ENCODE measurements at regions not wholly inside any gene's neighbourhood (a gene's known extent, or its start where the extent isn't known, plus 50 kb on each side); places are given as distances from the start of the nearest gene placed in this dataset.

DNA sequence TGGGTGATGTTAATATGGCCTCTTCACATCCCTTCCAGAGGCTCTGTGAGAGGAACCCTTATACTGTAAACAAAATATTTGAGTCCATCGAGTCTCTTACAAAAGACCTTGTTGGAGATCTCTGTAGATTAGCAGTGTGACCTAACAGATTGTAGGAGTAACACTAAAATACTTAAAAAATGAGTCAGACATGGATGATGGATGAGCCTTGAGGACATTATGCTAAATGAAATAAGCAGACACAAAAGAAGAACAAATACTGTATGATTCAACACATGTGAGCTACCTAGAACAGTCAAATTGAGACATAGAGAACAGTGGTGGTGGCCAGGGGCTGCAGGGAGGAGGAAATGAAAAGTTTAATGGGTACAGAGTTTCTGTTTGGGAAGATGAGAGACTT is 152.2 kb upstream of the UBL3 start:
- TF ChIP-seq FOSL2 (IDR thresholded peaks at IDR 0.05), result peak; percentile 38; the same call in 1 of the 2 replicates
- TF ChIP-seq FOSL2 (CRISPR knock-in tag; IDR thresholded peaks at IDR 0.05), result peak; percentile 73
- TF ChIP-seq JUNB (IDR thresholded peaks at IDR 0.05), result peak; percentile 58; the same call in 1 of the 2 replicates
- no peak for TF ChIP-seq NR3C1 (IDR thresholded peaks at IDR 0.05)
- POLR2A ChIA-PET, result interaction anchor here (1.4 kb wide), 1 partner anchor 153 kb away, joined by 6 read pairs; the partner anchor contains the start of gene UBL3
- ATAC-seq (peak; percentile 86 to 89), FAIRE-seq (no peak), DNase-seq (ENCODE audit: low read depth in 1 of 2, low spot score in 1 of 2) (peak in 1 of 2 experiments; percentile 56)
- H3K27ac ChIP-seq, result peak overlapping the region; percentile 42 to 58; a peak in 3 of 6 replicates
- CTCF ChIA-PET, result interaction anchor here (1.1 to 1.5 kb wide), 3 partner anchors 10 to 112 kb away, joined by 3 to 6 read pairs (median 5); no protein-coding TSS in a partner anchor
- WGBS (ENCODE audit: missing lambda C conversion rate), result 0% methylated on average over 1 of the region's 1 CpG
- H3K4me3 ChIP-seq, result no peak overlapping the region
- H3K4me2 ChIP-seq, result peak overlapping the region; percentile 38
- peaks cover 26% of the 10 kb centered on the region for H3K4me1 ChIP-seq
- no peaks in the 10 kb centered on the region for H3K9me3 ChIP-seq

DNA sequence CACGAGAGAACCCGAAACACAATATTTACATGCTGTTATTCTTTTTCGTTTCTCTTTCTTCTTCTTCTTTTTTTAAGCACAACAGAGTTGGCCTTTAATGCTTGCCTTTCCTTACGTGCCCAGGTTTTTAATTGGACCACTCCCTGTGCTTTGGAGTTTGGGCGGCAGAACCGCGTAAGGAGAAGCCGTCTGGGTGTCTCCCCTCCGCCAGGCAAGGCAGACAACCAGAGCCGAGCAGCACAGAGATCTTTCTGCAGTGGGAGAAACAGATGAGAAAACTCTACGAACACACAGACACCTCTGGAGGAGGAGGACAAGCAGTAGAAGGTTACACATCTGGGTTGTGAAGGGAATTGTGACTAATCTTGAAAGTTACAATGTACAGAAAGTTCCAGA is 150.0 kb upstream of the UBL3 start:
- no peak overlapping the region for H3K4me3 ChIP-seq
- no peaks in the 10 kb centered on the region for H3K9me3 ChIP-seq
- CTCF ChIA-PET, result no interaction called here
- H3K4me2 ChIP-seq, result no peak overlapping the region
- POLR2A ChIA-PET, result no interaction called here
- 80% methylated on average over 11 of the region's 11 CpGs for WGBS (ENCODE audit: missing lambda C conversion rate)
- H3K4me1 ChIP-seq, result peaks cover 26% of the 10 kb centered on the region
- ATAC-seq (no peak), FAIRE-seq (no peak), DNase-seq (ENCODE audit: low read depth in 1 of 2, low spot score in 1 of 2) (no peak)
- no peak overlapping the region; a peak in 1 of 6 replicates for H3K27ac ChIP-seq
- TF ChIP-seq CBX8 (IDR thresholded peaks at IDR 0.05) (no peak), MAZ (IDR thresholded peaks at IDR 0.05; ENCODE audit: borderline replicate concordance, low read depth, low read length) (no peak), EHF (CRISPR knock-in tag; IDR thresholded peaks at IDR 0.05) (no peak), SREBF2 (IDR thresholded peaks at IDR 0.05) (no peak), SMC3 (IDR thresholded peaks at IDR 0.05) (no peak), ZSCAN20 (CRISPR knock-in tag; IDR thresholded peaks at IDR 0.05) (no peak), RNF2 (IDR thresholded peaks at IDR 0.05; ENCODE audit: borderline replicate concordance, low read depth) (no peak), KDM5A (IDR thresholded peaks at IDR 0.05) (no peak), HDAC2 (IDR thresholded peaks at IDR 0.05) (no peak)

DNA sequence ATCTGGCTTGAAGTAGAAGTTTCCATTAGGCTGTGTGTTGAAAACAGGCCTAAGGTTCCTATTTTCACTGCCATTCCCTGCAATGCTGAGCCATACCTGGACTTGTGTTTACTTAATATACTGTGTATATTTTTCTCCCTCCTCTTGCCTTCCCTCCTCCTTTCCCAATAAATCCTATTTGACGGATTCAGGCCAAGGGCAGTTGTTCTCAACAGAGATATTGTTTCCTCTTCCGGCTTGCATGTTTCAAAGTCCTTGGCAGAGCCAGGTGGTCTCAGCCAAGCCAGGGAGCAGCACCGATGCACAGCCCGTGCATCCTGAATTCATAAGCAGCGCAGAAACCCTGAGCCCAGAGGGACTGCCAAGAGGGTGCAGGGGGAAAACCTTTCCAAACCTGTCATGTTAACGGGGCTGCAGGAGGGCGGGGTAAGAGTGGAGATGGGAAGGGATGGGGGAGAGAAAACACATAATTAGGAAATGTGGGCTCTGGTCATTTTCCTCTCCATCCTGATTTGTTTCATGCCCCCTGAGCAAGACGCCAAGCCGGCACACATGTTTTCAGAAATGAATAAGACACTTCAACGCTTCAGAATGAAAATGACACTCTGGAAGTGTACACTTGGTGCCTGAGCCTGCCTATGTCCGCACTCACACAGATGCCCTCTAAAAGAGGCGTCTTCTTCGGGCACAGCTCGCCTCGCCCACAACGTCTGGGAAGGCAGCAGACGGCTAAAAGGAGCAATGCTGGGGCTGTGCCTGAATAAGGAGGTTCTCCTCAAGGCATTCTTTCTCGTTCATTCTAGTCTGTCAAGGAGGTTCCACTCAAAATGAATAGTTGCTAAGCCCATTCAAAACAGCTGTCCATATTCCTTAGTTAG is 149.3 kb upstream of the UBL3 start:
- no peaks in the 10 kb centered on the region for H3K9me3 ChIP-seq
- H3K27ac ChIP-seq, result no peak overlapping the region; a peak in 1 of 6 replicates
- WGBS (ENCODE audit: missing lambda C conversion rate), result 88% methylated on average over 18 of the region's 18 CpGs
- peaks cover 26% of the 10 kb centered on the region for H3K4me1 ChIP-seq
- no peak overlapping the region for H3K4me3 ChIP-seq
- ChIA-PET CTCF (no interaction called here), POLR2A (no interaction called here)
- H3K4me2 ChIP-seq, result no peak overlapping the region
- TF ChIP-seq FOXS1 (CRISPR knock-in tag; IDR thresholded peaks at IDR 0.05) (no peak), KDM1A (IDR thresholded peaks at IDR 0.05; ENCODE audit: low read depth) (no peak), CHD4 (IDR thresholded peaks at IDR 0.05; ENCODE audit: borderline replicate concordance) (no peak)
- no peak for FAIRE-seq
- DNase-seq (ENCODE audit: low read depth in 1 of 2, low spot score in 1 of 2), result no peak
- ATAC-seq, result no peak

DNA sequence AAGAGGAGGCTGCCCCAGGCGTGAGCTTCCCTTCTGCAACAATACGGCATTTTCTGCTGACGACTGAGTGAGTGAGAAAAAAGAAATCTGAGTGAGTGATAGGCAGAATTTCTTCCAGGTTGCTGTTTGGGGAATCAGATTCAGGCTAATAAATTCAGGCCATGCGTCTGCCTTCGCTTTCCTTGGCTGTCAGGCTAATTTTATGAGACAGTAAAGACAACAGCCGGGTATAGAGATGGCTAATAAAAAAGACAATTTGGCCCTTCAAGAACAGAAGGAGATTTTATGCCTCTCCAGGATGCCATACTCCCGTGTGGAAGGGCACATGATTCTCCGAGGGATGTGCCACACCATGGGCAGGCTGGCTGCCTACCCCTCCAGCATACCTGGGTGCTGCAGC is 145.9 kb upstream of the UBL3 start:
- DNase-seq (ENCODE audit: low read depth in 1 of 2, low spot score in 1 of 2) (no peak), FAIRE-seq (no peak), ATAC-seq (no peak)
- H3K9me3 ChIP-seq, result no peaks in the 10 kb centered on the region
- H3K4me3 ChIP-seq, result no peak overlapping the region
- no peak overlapping the region for H3K27ac ChIP-seq
- 79% methylated on average over 8 of the region's 8 CpGs for WGBS (ENCODE audit: missing lambda C conversion rate)
- H3K4me2 ChIP-seq, result no peak overlapping the region
- no peaks in the 10 kb centered on the region for H3K4me1 ChIP-seq
- TF ChIP-seq KDM5A (IDR thresholded peaks at IDR 0.05), result no peak
- TF ChIP-seq EHMT2 (IDR thresholded peaks at IDR 0.05; ENCODE audit: low read depth), result no peak
- TF ChIP-seq, protein P1, sequence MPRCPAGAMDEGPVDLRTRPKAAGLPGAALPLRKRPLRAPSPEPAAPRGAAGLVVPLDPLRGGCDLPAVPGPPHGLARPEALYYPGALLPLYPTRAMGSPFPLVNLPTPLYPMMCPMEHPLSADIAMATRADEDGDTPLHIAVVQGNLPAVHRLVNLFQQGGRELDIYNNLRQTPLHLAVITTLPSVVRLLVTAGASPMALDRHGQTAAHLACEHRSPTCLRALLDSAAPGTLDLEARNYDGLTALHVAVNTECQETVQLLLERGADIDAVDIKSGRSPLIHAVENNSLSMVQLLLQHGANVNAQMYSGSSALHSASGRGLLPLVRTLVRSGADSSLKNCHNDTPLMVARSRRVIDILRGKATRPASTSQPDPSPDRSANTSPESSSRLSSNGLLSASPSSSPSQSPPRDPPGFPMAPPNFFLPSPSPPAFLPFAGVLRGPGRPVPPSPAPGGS (IDR thresholded peaks at IDR 0.05), result no peak
- TF ChIP-seq RARB (CRISPR knock-in tag; IDR thresholded peaks at IDR 0.05), result no peak
- TF ChIP-seq FOSB (CRISPR knock-in tag; IDR thresholded peaks at IDR 0.05), result no peak
- TF ChIP-seq CEBPB (IDR thresholded peaks at IDR 0.05), result no peak
- no peak for TF ChIP-seq NPAS2 (CRISPR knock-in tag; IDR thresholded peaks at IDR 0.05; ENCODE audit: borderline replicate concordance)
- TF ChIP-seq, protein P2, sequence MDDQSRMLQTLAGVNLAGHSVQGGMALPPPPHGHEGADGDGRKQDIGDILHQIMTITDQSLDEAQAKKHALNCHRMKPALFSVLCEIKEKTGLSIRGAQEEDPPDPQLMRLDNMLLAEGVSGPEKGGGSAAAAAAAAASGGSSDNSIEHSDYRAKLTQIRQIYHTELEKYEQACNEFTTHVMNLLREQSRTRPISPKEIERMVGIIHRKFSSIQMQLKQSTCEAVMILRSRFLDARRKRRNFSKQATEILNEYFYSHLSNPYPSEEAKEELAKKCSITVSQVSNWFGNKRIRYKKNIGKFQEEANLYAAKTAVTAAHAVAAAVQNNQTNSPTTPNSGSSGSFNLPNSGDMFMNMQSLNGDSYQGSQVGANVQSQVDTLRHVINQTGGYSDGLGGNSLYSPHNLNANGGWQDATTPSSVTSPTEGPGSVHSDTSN (IDR thresholded peaks at IDR 0.05), result no peak
- no peak for TF ChIP-seq ZNF302 (CRISPR knock-in tag; IDR thresholded peaks at IDR 0.05)
- no peak for TF ChIP-seq CHD4 (IDR thresholded peaks at IDR 0.05; ENCODE audit: borderline replicate concordance)
- no peak for TF ChIP-seq POLR2AphosphoS2 (conservative IDR thresholded peaks at IDR 0.05; ENCODE audit: low read length)
- TF ChIP-seq, protein P3, sequence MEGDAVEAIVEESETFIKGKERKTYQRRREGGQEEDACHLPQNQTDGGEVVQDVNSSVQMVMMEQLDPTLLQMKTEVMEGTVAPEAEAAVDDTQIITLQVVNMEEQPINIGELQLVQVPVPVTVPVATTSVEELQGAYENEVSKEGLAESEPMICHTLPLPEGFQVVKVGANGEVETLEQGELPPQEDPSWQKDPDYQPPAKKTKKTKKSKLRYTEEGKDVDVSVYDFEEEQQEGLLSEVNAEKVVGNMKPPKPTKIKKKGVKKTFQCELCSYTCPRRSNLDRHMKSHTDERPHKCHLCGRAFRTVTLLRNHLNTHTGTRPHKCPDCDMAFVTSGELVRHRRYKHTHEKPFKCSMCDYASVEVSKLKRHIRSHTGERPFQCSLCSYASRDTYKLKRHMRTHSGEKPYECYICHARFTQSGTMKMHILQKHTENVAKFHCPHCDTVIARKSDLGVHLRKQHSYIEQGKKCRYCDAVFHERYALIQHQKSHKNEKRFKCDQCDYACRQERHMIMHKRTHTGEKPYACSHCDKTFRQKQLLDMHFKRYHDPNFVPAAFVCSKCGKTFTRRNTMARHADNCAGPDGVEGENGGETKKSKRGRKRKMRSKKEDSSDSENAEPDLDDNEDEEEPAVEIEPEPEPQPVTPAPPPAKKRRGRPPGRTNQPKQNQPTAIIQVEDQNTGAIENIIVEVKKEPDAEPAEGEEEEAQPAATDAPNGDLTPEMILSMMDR (IDR thresholded peaks at IDR 0.05), result no peak
- CTCF ChIA-PET, result interaction anchor here (3.8 kb wide), 1 partner anchor 72 kb away, joined by 13 read pairs; no protein-coding TSS in a partner anchor
- POLR2A ChIA-PET, result no interaction called here

Measured in A549 (cell line).